Prostate gland (tissue), 2 donors: ENCODE measurements at regions not wholly inside any gene's neighbourhood (a gene's known extent, or its start where the extent isn't known, plus 50 kb on each side); places are given as distances from the start of the nearest gene placed in this dataset.

Experiments
- CTCF ChIP-seq, 4 experiments: fragments of 200-600 bp in 2 of 4; fragments of 450-650 bp in 2 of 4; sonication (generic) in 2 of 4; IDR thresholded peaks; 1 replicate in 3 of 4; 2 replicates in 1 of 4; pipeline ENCODE4 v1.5.1; 2016 to 2019; ENCODE audit warnings: antibody characterized with exemption in 4 of 4, mild to moderate bottlenecking in 2 of 4, moderate library complexity in 2 of 4
- POLR2A ChIP-seq: fragments of 450-650 bp; IDR thresholded peaks from one replicate; pipeline ENCODE4 v1.6.1; 2016; ENCODE audit warnings: antibody characterized with exemption, mild to moderate bottlenecking

- no peak for TF ChIP-seq POLR2A
- no peak for TF ChIP-seq CTCF (IDR thresholded peaks at IDR 0.05)
Observed at GRCh38 chr1:147475488-147475887, 65.8 kb upstream of the BCL9 start.
